ENCODE measurements at regions not wholly inside any gene's neighbourhood (a gene's known extent, or its start where the extent isn't known, plus 50 kb on each side); places are given as distances from the start of the nearest gene placed in this dataset.

DNA sequence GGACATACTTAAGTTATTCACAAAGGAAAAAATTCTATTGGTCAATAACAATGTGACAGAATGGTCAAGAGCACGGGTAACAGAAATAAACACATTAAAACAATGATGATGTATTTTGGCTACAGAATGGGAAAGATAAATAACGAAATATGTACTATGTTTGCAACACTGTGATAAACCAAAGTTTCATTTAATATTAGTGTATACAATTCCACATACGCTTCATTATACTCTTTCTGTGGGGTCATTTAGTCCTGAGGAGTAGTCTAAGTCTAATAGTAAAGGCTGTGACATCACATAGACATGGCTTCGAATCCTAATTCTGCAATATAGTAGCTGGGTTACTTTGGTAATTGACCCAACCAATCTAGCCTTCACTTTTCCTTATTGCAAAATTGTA, 408.3 kb downstream of the MCTP2 start:
- H3K4me1 ChIP-seq (ENCODE audit: insufficient read depth) = no peaks in the 10 kb centered on the region
- no peaks in the 10 kb centered on the region for H3K36me3 Mint-ChIP-seq (ENCODE audit: low read depth)
- no peaks in the 10 kb centered on the region for H3K79me2 ChIP-seq (replicated peaks; ENCODE audit: insufficient read depth)
- no peak overlapping the region for H3K27ac Mint-ChIP-seq
- H3F3A ChIP-seq (replicated peaks; ENCODE audit: low read depth) = no peaks in the 10 kb centered on the region
- H3K27me3 ChIP-seq (ENCODE audit: insufficient read depth) = no peaks in the 10 kb centered on the region
- no peak overlapping the region for H2AFZ ChIP-seq
- no peak overlapping the region for H3K4me2 ChIP-seq
- TF ChIP-seq, protein P1, sequence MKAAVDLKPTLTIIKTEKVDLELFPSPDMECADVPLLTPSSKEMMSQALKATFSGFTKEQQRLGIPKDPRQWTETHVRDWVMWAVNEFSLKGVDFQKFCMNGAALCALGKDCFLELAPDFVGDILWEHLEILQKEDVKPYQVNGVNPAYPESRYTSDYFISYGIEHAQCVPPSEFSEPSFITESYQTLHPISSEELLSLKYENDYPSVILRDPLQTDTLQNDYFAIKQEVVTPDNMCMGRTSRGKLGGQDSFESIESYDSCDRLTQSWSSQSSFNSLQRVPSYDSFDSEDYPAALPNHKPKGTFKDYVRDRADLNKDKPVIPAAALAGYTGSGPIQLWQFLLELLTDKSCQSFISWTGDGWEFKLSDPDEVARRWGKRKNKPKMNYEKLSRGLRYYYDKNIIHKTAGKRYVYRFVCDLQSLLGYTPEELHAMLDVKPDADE (IDR thresholded peaks at IDR 0.05) = no peak
- no peak for TF ChIP-seq EZH2 (IDR thresholded peaks at IDR 0.05; ENCODE audit: low read depth, unreplicated experiment)
- no peak for TF ChIP-seq STAT1 (IDR thresholded peaks at IDR 0.05; ENCODE audit: unreplicated experiment)
- no peak for TF ChIP-seq POLR2AphosphoS5 (IDR thresholded peaks at IDR 0.05; ENCODE audit: low read depth)
- TF ChIP-seq JUNB (IDR thresholded peaks at IDR 0.05; ENCODE audit: unreplicated experiment) = no peak
- no peak for TF ChIP-seq CREB1 (CRISPR knock-in tag; IDR thresholded peaks at IDR 0.05; ENCODE audit: low read depth)
- TF ChIP-seq NANOG (IDR thresholded peaks at IDR 0.05; ENCODE audit: borderline replicate concordance) = no peak
- no peak for TF ChIP-seq EZH2phosphoT487 (IDR thresholded peaks at IDR 0.05; ENCODE audit: unreplicated experiment)
- no peak for TF ChIP-seq ZNF331 (CRISPR knock-in tag; IDR thresholded peaks at IDR 0.05; ENCODE audit: low read depth)
- TF ChIP-seq, protein P2, sequence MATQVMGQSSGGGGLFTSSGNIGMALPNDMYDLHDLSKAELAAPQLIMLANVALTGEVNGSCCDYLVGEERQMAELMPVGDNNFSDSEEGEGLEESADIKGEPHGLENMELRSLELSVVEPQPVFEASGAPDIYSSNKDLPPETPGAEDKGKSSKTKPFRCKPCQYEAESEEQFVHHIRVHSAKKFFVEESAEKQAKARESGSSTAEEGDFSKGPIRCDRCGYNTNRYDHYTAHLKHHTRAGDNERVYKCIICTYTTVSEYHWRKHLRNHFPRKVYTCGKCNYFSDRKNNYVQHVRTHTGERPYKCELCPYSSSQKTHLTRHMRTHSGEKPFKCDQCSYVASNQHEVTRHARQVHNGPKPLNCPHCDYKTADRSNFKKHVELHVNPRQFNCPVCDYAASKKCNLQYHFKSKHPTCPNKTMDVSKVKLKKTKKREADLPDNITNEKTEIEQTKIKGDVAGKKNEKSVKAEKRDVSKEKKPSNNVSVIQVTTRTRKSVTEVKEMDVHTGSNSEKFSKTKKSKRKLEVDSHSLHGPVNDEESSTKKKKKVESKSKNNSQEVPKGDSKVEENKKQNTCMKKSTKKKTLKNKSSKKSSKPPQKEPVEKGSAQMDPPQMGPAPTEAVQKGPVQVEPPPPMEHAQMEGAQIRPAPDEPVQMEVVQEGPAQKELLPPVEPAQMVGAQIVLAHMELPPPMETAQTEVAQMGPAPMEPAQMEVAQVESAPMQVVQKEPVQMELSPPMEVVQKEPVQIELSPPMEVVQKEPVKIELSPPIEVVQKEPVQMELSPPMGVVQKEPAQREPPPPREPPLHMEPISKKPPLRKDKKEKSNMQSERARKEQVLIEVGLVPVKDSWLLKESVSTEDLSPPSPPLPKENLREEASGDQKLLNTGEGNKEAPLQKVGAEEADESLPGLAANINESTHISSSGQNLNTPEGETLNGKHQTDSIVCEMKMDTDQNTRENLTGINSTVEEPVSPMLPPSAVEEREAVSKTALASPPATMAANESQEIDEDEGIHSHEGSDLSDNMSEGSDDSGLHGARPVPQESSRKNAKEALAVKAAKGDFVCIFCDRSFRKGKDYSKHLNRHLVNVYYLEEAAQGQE (IDR thresholded peaks at IDR 0.05; ENCODE audit: unreplicated experiment) = no peak
- no peak for TF ChIP-seq ZNF114 (CRISPR knock-in tag; IDR thresholded peaks at IDR 0.05)
- TF ChIP-seq, protein P3, sequence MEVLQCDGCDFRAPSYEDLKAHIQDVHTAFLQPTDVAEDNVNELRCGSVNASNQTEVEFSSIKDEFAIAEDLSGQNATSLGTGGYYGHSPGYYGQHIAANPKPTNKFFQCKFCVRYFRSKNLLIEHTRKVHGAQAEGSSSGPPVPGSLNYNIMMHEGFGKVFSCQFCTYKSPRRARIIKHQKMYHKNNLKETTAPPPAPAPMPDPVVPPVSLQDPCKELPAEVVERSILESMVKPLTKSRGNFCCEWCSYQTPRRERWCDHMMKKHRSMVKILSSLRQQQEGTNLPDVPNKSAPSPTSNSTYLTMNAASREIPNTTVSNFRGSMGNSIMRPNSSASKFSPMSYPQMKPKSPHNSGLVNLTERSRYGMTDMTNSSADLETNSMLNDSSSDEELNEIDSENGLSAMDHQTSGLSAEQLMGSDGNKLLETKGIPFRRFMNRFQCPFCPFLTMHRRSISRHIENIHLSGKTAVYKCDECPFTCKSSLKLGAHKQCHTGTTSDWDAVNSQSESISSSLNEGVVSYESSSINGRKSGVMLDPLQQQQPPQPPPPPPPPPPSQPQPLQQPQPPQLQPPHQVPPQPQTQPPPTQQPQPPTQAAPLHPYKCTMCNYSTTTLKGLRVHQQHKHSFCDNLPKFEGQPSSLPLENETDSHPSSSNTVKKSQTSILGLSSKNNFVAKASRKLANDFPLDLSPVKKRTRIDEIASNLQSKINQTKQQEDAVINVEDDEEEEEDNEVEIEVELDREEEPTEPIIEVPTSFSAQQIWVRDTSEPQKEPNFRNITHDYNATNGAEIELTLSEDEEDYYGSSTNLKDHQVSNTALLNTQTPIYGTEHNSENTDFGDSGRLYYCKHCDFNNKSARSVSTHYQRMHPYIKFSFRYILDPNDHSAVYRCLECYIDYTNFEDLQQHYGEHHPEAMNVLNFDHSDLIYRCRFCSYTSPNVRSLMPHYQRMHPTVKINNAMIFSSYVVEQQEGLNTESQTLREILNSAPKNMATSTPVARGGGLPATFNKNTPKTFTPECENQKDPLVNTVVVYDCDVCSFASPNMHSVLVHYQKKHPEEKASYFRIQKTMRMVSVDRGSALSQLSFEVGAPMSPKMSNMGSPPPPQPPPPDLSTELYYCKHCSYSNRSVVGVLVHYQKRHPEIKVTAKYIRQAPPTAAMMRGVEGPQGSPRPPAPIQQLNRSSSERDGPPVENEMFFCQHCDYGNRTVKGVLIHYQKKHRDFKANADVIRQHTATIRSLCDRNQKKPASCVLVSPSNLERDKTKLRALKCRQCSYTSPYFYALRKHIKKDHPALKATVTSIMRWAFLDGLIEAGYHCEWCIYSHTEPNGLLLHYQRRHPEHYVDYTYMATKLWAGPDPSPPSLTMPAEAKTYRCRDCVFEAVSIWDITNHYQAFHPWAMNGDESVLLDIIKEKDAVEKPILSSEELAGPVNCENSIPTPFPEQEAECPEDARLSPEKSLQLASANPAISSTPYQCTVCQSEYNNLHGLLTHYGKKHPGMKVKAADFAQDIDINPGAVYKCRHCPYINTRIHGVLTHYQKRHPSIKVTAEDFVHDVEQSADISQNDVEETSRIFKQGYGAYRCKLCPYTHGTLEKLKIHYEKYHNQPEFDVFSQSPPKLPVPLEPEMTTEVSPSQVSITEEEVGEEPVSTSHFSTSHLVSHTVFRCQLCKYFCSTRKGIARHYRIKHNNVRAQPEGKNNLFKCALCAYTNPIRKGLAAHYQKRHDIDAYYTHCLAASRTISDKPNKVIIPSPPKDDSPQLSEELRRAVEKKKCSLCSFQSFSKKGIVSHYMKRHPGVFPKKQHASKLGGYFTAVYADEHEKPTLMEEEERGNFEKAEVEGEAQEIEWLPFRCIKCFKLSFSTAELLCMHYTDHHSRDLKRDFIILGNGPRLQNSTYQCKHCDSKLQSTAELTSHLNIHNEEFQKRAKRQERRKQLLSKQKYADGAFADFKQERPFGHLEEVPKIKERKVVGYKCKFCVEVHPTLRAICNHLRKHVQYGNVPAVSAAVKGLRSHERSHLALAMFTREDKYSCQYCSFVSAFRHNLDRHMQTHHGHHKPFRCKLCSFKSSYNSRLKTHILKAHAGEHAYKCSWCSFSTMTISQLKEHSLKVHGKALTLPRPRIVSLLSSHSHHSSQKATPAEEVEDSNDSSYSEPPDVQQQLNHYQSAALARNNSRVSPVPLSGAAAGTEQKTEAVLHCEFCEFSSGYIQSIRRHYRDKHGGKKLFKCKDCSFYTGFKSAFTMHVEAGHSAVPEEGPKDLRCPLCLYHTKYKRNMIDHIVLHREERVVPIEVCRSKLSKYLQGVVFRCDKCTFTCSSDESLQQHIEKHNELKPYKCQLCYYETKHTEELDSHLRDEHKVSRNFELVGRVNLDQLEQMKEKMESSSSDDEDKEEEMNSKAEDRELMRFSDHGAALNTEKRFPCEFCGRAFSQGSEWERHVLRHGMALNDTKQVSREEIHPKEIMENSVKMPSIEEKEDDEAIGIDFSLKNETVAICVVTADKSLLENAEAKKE (CRISPR knock-in tag; IDR thresholded peaks at IDR 0.05) = no peak
- no peak overlapping the region for H3K27ac ChIP-seq (ENCODE audit: low read depth)
- peaks cover 3% of the 10 kb centered on the region; the same call in 1 of the 3 replicates for H3K4me1 Mint-ChIP-seq
- no peaks in the 10 kb centered on the region for H3K36me3 ChIP-seq (ENCODE audit: insufficient read depth)
- DNase-seq (ENCODE audit: low spot score) (no peak), ATAC-seq (no peak)
- no peaks in the 10 kb centered on the region for H4K20me1 ChIP-seq (replicated peaks; ENCODE audit: insufficient read depth)
- peaks cover 4% of the 10 kb centered on the region for H3K9me2 ChIP-seq (ENCODE audit: insufficient read depth)
- no peaks in the 10 kb centered on the region for H3K9me3 Mint-ChIP-seq
- no peak overlapping the region for H3K4me3 ChIP-seq
- H3K27me3 Mint-ChIP-seq (ENCODE audit: insufficient read depth, low read depth, poor library complexity) = no peaks in the 10 kb centered on the region
- no peak overlapping the region for H3K4me3 Mint-ChIP-seq
